HG02759 (cell line): ENCODE measurements at regions not wholly inside any gene's neighbourhood (a gene's known extent, or its start where the extent isn't known, plus 50 kb on each side); places are given as distances from the start of the nearest gene placed in this dataset.

Experiments
- ATAC-seq: cut with Tn5 transposase; IDR thresholded peaks from one replicate; pipeline ENCODE4 v1.9.1; 2021; ENCODE audit warnings: mild to moderate bottlenecking, moderate library complexity; ENCODE audit not compliant: unreplicated experiment

DNA sequence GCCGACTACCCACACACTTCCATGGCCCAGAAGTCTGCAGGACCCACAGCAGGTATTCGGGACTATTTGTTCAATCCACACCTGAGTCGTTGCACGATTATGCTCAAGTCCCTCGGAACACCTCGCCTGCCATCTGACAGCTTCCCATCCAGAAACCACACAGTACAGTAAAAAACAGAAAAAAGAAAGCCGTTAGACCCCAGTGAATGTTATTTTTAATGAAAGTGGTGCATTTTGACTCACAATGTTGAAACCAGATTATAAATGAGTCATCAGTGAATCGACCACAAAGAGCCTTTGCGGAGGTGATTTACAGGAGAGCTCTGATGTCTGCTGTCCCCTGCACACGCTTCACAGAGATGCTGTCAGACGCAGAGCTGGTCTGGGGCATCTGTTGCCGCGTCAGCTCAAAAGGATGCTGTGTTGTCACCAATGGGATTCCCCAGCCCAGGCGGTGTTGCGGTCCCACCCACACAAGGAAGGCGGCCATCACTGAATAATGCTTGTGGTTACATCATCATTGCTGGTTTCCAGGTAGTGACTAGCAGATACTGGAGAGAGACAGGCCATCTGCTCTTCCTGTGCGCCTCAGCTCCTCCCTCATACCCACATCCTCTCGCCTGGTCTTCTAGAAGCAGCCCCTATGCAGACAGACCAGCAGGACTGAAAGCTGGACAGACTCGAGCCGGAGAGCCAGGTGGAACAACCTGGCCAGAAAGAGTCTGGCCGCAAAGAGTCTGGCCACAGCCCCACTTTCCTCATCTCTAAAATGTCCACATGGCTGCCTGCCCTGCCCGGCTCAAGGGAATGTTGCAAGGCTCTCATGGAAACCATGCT, 116.8 kb downstream of the TOMM20 start:
- peak; percentile 79 for ATAC-seq

DNA sequence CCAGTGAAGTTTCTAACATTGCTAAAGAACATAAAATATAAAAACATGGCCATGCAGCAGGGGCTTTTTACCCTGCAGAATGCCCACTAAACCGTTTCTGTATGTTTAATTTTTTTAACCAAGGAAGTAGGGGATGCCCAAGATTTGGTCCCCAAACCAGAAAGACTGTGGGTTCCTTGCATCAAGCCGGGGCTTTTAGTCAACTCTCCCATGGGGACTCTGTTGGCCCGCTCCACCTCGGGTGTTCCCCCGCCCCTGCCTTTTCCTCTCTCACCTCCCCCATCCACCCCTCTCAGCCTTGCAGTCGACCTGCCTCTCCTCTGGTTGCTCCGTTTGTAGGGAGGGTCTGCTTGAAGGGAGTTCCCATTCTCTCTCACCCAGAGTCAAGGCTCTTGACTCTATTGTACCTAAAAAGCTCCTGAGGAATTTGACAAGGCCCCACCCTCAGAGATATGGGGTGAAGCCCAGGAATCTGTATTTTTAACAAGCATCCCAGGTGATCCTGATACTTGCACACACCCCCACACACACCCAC, 117.5 kb downstream of the TOMM20 start:
- peak; percentile 11 for ATAC-seq

DNA sequence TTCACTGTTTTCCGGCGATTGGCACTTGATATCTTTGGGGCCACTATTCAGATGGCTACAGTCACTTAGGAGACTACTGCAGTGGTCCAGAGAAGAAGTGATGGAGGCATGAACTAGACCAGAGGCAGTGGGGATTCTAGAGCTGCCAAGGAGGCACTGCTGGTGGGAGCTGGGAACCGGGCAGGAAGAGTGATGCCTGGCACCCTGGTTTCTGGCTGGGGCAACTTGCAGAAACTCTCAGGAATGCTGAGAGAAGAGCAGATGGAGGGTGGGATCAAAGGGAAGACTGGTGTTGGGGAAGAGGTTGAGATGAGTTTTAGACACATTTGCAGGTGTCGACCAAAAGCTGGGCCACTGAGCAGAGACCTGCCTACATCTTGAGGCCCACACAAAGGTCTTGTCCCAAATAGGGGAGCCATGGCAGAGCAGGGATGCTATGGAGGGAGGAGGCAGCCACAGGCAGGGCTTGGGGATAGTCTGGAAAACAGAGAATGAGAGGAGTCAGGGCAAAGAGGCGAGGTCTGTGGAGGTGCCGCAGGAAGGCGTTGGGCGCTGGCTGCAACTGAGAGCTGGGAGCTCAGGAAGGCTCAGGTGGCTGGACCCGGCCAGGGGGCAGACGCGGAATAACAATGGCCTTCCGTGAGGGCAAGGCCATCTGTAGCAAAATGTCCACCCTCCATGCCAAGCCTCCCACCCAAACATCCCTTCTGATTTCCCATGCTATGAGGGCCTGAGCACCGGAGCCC, 118.9 kb downstream of the TOMM20 start:
- ATAC-seq, result no peak

DNA sequence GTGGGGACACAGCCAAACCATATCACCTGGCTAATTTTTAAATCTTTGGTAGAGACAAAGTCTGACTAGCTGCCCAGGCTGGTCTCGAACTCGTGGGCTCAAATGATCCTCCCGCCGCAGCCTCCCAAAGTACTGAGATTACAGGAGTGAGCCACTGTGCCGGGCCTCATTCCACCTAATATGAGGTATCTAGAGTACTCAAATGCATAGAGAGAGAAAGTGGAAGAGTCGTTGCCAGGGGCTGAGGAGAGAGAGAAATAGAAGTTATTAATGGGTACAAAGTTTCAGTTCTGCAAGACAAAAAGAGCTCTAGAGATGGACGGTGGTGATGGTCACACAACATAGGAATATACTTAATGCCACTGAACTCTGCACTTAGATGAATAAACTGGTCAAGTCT, 119.6 kb downstream of the TOMM20 start:
- no peak for ATAC-seq

DNA sequence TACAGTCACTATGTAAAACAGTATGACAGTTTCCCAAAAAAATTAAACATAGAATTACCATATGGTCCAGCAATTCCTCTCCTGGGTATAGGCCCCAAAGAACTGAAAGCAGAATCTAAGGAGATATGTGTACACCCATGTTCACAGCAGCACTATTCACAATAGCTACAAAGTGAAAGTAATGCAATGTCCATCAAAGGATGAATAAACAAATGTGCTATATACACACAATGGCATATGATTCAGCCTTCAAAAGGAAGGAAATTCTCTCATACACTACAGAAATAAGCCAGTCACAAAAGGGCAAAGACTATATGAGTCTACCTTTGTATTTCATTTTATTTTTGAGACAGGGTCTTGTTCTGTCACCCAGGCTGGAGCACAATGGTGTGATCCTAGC, 120.4 kb downstream of the TOMM20 start:
- ATAC-seq, result no peak

DNA sequence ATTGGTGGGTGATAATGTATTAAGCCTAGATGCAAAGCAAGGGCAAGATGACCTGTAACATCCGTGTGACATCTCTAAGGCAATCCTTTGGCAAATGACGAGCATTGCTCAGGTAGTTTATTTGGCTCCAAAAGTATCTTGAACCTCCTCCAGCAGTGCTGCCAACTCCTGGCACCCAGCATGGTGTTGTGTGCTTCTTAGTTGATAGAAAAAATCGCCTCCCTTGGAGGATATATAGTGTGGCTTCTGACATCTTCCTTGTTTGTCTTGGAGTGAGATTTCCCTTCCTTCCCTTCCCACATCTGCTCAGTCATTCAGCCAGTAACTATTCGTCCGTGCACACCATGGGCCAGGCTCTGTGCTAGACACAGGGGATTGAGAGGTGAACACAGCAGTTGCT, 121.8 kb downstream of the TOMM20 start:
- ATAC-seq, result no peak

DNA sequence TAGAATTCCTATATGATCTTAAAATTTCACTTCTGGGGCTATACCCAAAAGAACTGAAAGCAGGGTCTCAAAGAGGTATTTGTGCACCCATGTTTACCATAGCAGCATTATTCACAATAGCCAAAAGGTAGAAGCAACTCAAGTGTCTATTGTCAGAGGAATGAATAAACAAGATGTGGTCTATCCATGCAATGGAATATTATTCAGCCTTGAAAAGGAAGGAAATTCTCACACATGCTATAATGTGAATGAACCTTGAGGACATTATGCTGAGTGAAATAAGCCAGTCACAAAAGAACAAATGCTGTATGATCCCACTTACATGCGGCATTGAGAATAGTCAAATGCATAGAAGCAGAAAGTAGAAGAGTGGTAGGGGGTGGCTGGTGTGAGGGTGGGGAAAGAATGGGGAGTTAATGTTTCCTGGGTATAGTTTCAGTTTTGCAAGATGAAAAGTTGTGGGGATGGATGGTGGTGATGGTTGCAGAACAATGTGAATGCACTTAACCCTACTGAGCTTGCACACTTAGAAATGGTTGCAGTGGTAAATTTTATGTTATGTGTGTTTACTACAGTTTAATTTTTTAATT, 122.4 kb downstream of the TOMM20 start:
- no peak for ATAC-seq

DNA sequence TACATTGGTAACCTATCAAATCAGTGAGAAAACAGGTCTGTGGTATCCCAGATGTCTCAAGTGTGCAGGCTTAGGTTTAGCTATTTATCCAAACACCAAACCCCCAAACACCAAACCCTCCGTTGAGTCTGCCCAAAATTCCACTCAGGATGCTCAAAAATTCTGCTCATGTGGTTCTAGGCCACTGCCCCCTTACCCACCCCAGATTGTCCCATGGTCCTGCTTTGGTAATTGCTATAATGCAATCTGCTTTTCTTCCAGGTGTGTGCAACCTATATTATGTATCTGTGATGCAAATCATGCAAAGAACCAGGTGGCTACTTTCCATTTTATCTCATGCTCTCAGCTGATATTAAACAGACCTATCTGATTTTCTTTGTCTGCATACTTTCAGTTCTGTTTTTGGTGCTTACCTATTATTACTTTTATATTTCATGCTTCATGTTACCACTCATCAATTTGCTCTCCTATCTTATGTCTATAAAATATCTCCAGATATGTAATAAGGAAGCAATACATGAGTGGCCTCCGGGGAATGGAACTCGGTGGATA, 123.7 kb downstream of the TOMM20 start:
- ATAC-seq, result no peak

DNA sequence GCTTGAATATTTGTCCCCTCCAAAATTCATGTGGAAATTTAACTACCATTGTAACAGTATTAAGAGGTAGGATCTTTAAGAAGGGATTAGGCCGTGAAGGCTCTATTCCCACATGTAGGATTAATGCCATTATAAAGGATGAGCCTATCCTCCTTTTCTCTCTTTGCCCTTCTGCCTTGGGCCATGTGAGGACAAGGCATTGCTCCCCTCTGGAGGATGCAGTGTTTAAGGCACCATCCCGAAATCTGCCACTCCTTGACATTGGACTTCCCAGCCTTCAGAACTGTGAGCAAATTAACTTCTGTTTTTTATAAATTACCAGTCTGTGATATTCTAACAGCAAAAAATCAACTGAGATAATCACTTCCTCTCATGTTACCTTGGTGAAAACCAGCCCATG, 124.4 kb downstream of the TOMM20 start:
- no peak for ATAC-seq

DNA sequence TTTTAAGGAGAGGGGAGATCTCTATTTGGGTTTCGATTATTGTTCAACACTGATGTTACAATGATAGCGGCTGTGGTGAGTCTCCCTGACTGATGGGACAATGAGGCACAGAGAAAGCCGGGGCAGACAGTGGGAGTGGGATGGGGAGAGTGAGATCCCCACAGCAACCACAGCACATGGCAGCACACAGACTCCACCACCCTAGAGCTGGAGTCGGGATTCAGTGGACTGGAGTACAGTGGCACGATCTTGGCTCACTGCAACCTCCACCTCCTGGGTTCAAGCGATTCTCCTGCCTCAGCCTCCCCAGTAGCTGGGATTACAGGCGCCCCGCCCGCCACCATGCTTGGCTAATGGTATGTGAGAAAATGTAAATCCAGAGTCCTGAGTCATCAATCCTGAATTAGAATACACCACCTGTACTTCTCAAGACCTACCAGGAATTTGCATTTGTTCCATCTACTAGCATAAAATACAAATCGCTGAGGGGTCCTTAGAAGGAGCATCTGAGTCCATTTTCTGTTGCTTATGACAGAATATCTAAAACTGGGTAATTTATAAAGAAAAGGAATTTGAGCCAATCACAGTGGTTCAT, 125.8 kb downstream of the TOMM20 start:
- ATAC-seq, result no peak

DNA sequence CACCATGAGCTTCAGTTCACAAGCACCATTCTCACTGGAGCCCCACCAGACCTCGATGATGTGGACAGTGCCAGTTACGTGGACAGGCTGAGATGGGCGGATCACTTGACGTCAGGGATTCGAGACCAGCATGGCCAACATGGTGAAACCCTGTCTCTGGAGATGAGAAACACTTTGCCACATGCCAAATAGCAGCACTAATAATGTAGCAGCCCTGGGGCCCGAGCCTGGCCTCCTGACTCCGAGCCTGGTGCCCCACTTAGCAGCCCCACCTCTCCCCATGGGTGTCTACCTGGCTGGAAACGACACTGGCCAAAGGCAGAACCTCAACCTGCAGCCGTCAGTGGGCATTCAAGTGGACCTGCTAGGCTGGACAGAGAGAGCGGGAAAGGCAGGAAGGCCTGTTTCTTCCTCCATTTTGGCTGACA, 129.1 kb downstream of the TOMM20 start:
- ATAC-seq, result no peak

DNA sequence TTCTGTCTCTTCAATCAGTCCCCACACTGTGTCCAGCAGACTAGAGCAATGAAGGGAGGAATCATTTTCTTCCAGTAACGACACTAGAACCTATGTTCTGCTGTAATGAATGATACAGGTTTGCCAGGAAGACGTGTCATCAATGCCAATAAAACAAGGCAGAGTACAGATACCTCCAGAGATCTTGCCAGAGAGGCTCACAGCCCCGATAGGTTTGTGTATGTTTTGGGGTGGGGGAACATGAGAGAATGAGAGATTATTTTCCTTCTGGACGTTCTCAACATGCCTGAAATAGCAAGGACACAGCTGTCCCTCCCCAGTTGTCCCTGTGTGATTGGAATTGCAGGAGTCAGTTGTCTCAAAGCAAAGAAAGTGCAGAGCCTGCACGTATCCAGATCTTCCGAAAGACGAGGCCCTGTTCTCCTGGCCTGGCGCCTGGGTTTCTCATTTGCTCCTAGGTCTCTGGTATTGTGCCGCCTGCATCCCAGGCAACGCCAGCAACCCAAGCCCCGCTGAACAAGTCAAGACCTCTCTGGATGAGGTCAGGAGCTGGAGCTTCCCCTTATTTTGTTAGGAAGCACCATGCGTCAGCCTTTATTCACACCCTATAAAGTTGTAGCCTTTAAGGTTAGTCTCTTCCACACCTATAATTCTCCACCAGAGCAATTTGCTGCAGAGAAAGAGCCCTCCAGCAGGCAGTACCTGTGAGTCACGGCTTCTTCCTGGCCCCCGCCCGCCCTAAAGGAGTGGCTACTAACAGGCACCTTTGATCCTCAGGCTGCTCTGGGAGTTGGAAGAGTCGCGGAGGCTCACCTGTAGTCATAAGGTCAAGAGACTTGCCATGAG, 130.5 kb downstream of the TOMM20 start:
- ATAC-seq, result no peak

DNA sequence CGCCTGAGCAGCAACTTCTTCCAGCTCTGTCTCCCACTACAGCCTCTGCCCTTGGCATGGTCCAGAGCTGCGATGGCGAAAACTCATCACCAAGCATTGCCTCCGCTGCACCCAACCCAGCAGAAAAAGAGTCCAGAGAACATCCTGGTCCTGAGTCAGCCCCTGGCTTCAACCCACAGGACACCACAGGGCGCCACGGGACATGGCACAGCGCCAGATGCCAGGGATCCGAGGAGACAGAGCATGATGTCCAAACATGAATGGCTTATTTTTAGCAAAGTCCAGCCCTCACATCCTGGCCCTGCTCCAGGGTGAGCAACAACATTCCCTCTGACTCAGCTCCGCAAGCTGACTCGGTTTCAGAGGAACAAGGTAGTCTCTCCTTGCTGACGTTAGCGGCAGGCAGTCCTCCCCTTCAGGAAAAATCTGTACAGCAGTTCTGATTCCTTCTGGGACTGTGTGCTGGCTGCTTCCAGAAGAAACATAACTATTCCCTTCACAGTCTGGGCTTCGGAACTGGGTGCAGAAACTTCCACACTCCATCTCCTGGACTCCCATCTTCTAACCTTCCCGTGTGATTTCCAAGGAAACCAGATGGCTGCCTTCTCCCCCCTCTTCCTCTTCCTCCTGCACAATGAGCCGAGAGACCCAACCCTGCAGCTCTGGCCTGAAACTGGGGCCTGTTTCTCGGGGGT, 131.3 kb downstream of the TOMM20 start:
- no peak for ATAC-seq

DNA sequence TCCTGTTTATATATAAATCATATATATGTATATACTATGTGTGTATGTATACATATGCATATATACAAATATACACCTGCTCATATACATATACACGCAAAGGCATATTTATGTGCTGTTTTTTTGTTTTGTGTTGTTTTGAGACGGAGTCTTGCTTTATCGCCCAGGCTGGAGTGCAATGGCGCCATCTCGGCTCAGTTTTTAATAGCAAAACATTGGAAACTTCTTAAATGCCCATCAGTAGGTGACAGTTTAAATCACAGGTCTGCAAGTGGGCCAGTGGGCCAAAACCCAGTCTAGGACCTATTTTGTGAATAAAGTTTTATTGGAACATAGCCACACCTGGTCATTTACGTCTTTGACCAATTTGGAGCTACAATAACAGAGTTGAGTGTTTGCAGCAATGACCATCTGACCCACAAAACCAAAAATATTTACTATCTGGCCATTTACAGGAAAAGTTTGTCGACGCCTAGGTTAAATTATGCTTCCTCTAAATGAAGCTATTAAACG, 132.3 kb downstream of the TOMM20 start:
- no peak for ATAC-seq

DNA sequence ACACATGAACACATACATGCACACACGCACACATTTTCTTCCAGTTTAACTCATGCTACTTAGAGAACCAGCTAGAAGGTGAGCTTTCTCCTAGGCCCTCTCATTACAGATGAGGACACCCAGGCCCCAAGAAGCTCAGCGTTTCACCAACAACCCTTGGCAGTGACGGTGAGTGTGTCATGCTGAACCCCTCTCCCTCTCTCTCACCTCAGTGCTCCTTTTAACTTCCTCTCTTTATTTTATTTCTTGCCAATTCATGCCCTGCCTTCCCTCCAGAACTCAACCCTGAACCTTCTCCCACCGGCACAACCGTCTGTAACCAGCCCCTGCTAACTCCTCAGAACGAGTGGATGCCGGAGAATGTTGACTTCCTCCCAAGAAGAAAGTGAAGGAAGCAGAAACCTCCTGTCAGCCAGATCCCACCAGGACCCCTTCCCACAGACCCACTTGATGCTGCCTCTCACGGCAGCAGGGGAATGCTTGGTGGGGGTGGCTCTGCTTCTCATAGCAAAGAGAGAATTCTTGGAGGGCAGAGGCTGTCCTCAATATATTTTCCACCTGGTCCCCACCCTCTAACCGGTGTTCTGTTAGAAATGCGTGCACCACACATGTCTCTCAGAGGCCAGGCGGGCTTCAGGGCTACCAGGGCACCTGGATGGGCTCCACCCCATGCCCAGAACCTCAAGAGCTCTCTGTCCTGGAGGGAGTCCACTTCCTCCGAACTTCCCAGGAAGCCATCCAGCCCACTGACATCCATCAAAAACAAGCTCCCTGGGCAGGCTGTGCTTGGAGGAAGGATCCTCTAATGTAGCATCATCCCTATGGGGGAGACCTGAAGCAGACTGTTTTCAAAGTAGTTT, 134.0 kb downstream of the TOMM20 start:
- ATAC-seq, result no peak

DNA sequence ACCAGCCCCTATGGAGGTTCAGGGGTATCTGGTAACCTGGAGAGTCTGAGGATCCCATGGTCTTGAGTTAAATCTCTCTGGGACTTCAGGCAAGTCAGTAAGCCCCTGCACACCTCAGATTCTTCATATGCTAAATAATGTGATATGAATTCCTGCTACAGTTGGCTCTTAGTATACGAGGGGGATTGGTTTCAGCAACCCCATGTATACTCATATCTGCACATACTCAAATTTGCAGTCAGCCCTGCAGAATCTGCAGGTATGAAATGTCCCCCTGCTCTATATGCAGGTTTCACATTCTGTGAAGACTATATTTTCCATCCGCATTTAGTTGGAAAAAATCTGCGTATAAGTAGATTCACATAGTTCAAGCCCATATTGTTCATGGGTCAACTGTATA, 136.6 kb downstream of the TOMM20 start:
- ATAC-seq, result no peak

DNA sequence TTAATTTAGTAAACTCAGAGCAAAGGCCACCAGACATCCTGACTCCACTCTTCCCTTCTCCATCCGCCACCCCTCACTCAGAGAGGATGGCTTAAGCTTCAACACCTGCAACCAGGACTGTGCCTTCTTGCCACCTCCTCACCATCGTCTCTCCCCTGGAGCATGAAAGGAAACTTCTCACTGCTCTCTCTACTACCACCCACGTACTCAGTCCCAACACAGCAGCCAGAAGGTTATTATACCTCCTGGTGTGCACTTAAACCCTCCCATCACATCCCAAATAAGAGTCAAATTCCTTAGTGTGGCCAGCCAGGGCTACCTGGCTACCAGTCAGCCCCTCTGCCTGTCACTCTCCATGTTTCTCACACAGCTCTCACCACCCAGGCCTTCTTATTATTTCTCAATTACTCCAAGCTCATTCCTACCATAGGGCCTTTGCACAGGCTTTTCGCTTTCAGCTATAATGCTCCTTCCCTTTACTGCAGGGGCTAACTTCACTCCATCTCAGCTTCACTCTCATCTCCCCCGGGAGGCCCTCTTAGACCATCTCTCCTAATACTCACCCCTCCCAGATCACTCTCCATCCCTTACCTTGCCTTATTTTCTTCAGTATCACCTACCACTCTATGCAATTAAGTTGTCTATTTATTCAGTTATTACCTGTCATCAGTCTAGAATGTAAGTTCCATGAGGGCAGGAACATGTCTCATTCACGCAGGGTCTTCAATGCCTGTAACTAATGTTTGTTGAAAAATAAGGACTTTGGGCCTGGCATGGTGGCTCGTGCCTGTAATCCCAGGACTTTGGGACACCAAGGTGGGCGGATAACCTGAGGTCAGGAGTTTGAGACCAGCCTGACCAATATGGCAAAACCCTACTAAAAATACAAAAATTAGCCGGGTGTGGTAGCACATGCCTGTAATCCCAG, 137.5 kb downstream of the TOMM20 start:
- no peak for ATAC-seq
